Karpas-422 (cell line): ENCODE measurements at regions not wholly inside any gene's neighbourhood (a gene's known extent, or its start where the extent isn't known, plus 50 kb on each side); places are given as distances from the start of the nearest gene placed in this dataset.
"Not testable (repeated sequence)": the region's sequence is repeated elsewhere in the genome, so short reads cannot be mapped to it uniquely, and the experiment has no call there.

Experiments
- DNase-seq: peaks from one replicate; pipeline ENCODE4 v3.0.0-alpha.2; 2015
- H2AFZ ChIP-seq: fragments of 200-600 bp; sonication (generic); 2 replicates; pipeline ENCODE4 v1.6.1; 2014; ENCODE audit warnings: antibody characterized with exemption, low read length, mixed read lengths
- H3K27ac ChIP-seq: fragments of 200-600 bp; sonication (generic); 2 replicates; pipeline ENCODE4 v1.5.1; 2014; ENCODE audit warnings: mild to moderate bottlenecking, low read length, moderate library complexity
- H3K27me3 ChIP-seq: fragments of 200-600 bp; sonication (generic); 2 replicates; pipeline ENCODE4 v1.6.1; 2014; ENCODE audit warnings: low read length, mixed read lengths
- H3K36me3 ChIP-seq: fragments of 200-600 bp; sonication (generic); 2 replicates; pipeline ENCODE4 v1.6.1; 2014; ENCODE audit warnings: low read length, mixed read lengths; ENCODE audit not compliant: insufficient read depth
- H3K4me1 ChIP-seq: fragments of 200-600 bp; sonication (generic); 2 replicates; pipeline ENCODE4 v1.6.1; 2014; ENCODE audit warnings: mild to moderate bottlenecking, low read length, mixed read lengths
- H3K4me2 ChIP-seq: fragments of 200-600 bp; sonication (generic); 2 replicates; pipeline ENCODE4 v1.6.1; 2014; ENCODE audit warnings: low read length, low read depth, mild to moderate bottlenecking; ENCODE audit not compliant: poor library complexity, severe bottlenecking
- H3K4me3 ChIP-seq: fragments of 200-600 bp; sonication (generic); 2 replicates; pipeline ENCODE4 v1.5.1; 2014; ENCODE audit warnings: mild to moderate bottlenecking, antibody characterized with exemption, low read length, mixed read lengths
- H3K79me2 ChIP-seq: fragments of 200-600 bp; sonication (generic); 2 replicates; pipeline ENCODE4 v1.6.1; 2014; ENCODE audit warnings: mild to moderate bottlenecking, low read length, mixed read lengths
- H3K9ac ChIP-seq: fragments of 200-600 bp; sonication (generic); 2 replicates; pipeline ENCODE4 v1.6.0; 2014; ENCODE audit warnings: low read length
- H3K9me2 ChIP-seq: fragments of 200-600 bp; sonication (generic), shearing (Covaris generic); replicated peaks from 2 replicates; pipeline ENCODE4 v1.6.0; 2014; ENCODE audit warnings: mild to moderate bottlenecking, low read length, moderate library complexity; ENCODE audit not compliant: insufficient read depth
- H3K9me3 ChIP-seq: fragments of 300-700, 200-600 bp; sonication (generic); 2 replicates; pipeline ENCODE4 v1.6.1; 2014; ENCODE audit warnings: low read length, mixed read lengths
- H4K20me1 ChIP-seq: fragments of 200-600 bp; sonication (generic); 2 replicates; pipeline ENCODE4 v1.6.1; 2014; ENCODE audit warnings: mild to moderate bottlenecking, antibody characterized with exemption, low read length, low read depth; ENCODE audit not compliant: insufficient read depth

DNA sequence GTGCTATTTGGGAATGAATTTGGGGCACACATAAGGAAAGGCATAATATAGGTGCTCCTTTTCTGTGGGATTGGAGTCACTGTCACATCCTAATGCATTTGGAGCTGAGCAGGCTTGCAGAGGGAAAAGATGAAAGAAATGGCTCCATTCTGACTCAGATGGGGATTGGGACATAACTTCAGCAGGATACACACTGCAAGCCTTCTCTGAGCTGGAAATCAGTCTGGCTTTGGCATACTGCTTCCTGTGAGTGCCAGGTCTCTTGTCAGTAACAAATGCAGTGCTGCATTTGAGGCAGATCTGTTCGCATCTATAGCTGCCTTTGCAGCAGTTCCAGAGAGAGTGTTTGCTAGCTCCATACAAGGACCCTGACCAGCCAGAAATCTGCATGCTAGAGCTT, 98.7 kb downstream of the SRGAP2 start:
- not testable (repeated sequence) for H3K36me3 ChIP-seq, H3K4me2 ChIP-seq, H2AFZ ChIP-seq, H3K4me1 ChIP-seq, H3K4me3 ChIP-seq, H3K9me3 ChIP-seq, H3K79me2 ChIP-seq, H3K27ac ChIP-seq, DNase-seq, H4K20me1 ChIP-seq, H3K9ac ChIP-seq, H3K27me3 ChIP-seq, H3K9me2 ChIP-seq

GRCh38 chr1:206307442-206307841, 104.1 kb downstream of the SRGAP2 start:
- not testable (repeated sequence) for H3K4me1 ChIP-seq, H2AFZ ChIP-seq, H4K20me1 ChIP-seq, H3K9me2 ChIP-seq, H3K9me3 ChIP-seq, H3K9ac ChIP-seq, H3K36me3 ChIP-seq, H3K27me3 ChIP-seq, DNase-seq, H3K79me2 ChIP-seq, H3K4me2 ChIP-seq, H3K4me3 ChIP-seq, H3K27ac ChIP-seq

DNA sequence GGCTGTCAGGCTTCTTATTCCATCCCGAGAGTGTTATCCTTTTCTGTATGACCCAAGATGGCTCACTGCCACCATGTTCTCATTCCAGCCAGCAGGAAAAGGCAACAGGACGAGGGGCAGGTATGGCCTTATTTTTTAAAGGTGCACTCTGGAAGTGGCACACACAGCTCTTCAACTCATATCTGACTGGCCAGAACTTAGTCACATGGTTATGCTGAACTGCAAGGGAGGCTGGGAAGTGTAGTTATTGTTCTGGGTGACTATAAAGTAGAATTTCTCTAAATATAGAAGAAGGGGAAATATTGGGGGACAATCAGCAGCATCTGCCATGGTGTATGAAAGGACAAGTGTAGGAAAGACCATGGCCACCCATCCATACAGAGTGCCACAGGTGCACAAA, 107.6 kb downstream of the SRGAP2 start:
- H2AFZ ChIP-seq, H3K4me1 ChIP-seq, H3K9me3 ChIP-seq, H3K9me2 ChIP-seq, H3K36me3 ChIP-seq, H3K9ac ChIP-seq, H3K27ac ChIP-seq, H3K79me2 ChIP-seq, H3K4me3 ChIP-seq, H4K20me1 ChIP-seq, H3K27me3 ChIP-seq, DNase-seq, H3K4me2 ChIP-seq: not testable (repeated sequence)

- H3K4me1 ChIP-seq, H3K4me2 ChIP-seq, H3K79me2 ChIP-seq, H3K9me2 ChIP-seq, H4K20me1 ChIP-seq, H3K27ac ChIP-seq, H3K27me3 ChIP-seq, H2AFZ ChIP-seq, H3K36me3 ChIP-seq, H3K9me3 ChIP-seq, H3K4me3 ChIP-seq, H3K9ac ChIP-seq: not testable (repeated sequence)
- DNase-seq = peak; percentile 12
These were observed 108.4 kb downstream of the SRGAP2 start for GRCh38 chr1:206311611-206312273.

DNA sequence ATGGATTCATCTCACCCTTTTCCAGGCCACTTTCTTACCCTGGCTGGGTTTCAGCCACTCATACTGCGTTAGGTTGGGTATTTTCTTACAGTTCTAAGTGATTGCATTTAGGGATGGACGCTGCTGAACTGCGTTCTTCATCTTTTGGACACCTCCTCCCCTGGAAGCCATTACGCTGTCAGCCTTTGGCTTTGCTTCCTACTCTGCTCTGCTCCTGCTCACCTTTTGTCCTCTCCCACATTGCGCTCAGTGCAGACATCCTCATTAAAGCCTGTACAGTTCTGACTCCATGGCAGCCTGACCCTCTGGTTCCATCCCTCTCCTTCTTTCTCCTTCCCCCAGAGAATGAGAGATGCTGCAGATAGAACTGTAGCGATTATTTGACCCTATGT, 108.9 kb downstream of the SRGAP2 start:
- H3K27me3 ChIP-seq, H3K4me1 ChIP-seq, H4K20me1 ChIP-seq, H3K36me3 ChIP-seq, H3K27ac ChIP-seq, H3K79me2 ChIP-seq, H3K9ac ChIP-seq, H2AFZ ChIP-seq, H3K9me2 ChIP-seq, H3K4me3 ChIP-seq, H3K9me3 ChIP-seq, DNase-seq, H3K4me2 ChIP-seq: not testable (repeated sequence)

GRCh38 chr1:206314951-206315636, 111.8 kb downstream of the SRGAP2 start:
- H3K9me3 ChIP-seq, H3K79me2 ChIP-seq, H3K4me2 ChIP-seq, H3K9me2 ChIP-seq, DNase-seq, H3K36me3 ChIP-seq, H3K4me1 ChIP-seq, H3K27ac ChIP-seq, H4K20me1 ChIP-seq, H2AFZ ChIP-seq, H3K4me3 ChIP-seq, H3K27me3 ChIP-seq, H3K9ac ChIP-seq: not testable (repeated sequence)

- not testable (repeated sequence) for H4K20me1 ChIP-seq, H3K4me1 ChIP-seq, H3K4me2 ChIP-seq, H2AFZ ChIP-seq, DNase-seq, H3K4me3 ChIP-seq, H3K9me3 ChIP-seq, H3K79me2 ChIP-seq, H3K36me3 ChIP-seq, H3K9me2 ChIP-seq, H3K9ac ChIP-seq, H3K27ac ChIP-seq, H3K27me3 ChIP-seq
These were observed 113.6 kb downstream of the SRGAP2 start for GRCh38 chr1:206316901-206317300.

DNA sequence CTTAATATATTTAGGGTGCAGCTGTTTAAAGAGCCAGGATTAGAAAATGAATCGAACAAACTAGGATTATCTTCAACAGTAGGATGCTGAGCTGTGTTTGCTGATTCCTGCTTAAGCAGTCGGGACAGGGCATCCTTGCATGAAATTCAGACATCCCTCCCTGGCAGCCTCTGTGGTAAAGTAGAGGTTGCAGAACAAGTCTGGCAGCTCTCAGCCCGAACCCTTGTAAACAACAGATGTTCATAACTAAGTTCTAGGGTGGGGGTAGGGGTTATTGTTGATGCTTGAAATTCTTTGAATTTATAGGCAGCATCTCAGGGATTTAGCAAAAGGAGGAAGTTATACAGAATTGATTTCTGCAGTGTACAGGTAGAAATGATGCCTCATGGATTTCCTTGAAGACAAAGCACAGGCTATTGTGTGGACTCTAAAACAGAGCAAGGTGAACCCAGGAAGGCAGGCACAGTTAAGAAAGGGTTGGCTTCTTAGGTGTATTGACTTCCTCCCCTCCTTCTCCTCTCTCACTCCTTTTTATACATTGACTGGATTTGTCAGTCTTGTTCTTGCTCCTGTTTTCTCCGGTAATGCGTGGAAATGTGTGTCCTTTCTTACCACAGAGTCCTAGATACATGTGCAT, 114.7 kb downstream of the SRGAP2 start:
- DNase-seq = peak; percentile 12
- H3K79me2 ChIP-seq, H3K27ac ChIP-seq, H3K9ac ChIP-seq, H3K4me1 ChIP-seq, H3K4me2 ChIP-seq, H3K9me2 ChIP-seq, H2AFZ ChIP-seq, H3K36me3 ChIP-seq, H3K4me3 ChIP-seq, H3K27me3 ChIP-seq, H3K9me3 ChIP-seq, H4K20me1 ChIP-seq: not testable (repeated sequence)
